A549 (cell line): ENCODE measurements at regions not wholly inside any gene's neighbourhood (a gene's known extent, or its start where the extent isn't known, plus 50 kb on each side); places are given as distances from the start of the nearest gene placed in this dataset.

Experiments
- ATAC-seq, 2 experiments: fragments of 200-7000 bp in 1 of 2; fragments of >200 bp in 1 of 2; cut with Nextera tagmentation in 1 of 2; cut with Tn5 transposase in 1 of 2; 3 replicates each; pipeline versions ENCODE4 v1.8.0 to v1.9.1; 2018 to 2020; ENCODE audit warnings: mild to moderate bottlenecking in 1 of 2, moderate library complexity in 1 of 2
- CTCF ChIA-PET: fragments of 300-600 bp; sonication (Branson Sonifier 250); formaldehyde crosslinking; extraction: SDS; loops from one replicate; lab custom pipeline; 2021; ENCODE audit warnings: antibody characterized with exemption, inconsistent platforms; lab: Yijun Ruan, JAX
- POLR2A ChIA-PET: fragments of 350-600 bp; formaldehyde crosslinking; extraction: SDS; loops from one replicate; lab custom pipeline; 2021; ENCODE audit warnings: antibody characterized with exemption, inconsistent platforms; lab: Yijun Ruan, JAX
- DNase-seq, 2 experiments: peaks; one replicate each; pipeline versions ENCODE4 v3.0.0 to v3.0.0-alpha.2; 2011 to 2016; ENCODE audit warnings: low read depth in 1 of 2, low spot score in 1 of 2
- FAIRE-seq: peaks from 2 replicates; lab custom pipeline; 2011; peaks lifted over from hg19 to GRCh38; lab: Jason Lieb, UNC
- H3K27ac ChIP-seq, 2 experiments: fragments of >200 bp; sonication (Bioruptor Twin); formaldehyde crosslinking; 3 replicates each; pipeline ENCODE4 v1.5.1; 2016 to 2017
- H3K4me1 ChIP-seq: fragments of >200 bp; sonication (Bioruptor Twin); formaldehyde crosslinking; 3 replicates; pipeline ENCODE4 v1.6.1; 2016
- H3K4me2 ChIP-seq: fragments of >200 bp; sonication (Bioruptor Twin); formaldehyde crosslinking; 3 replicates; pipeline ENCODE4 v1.6.1; 2016
- H3K4me3 ChIP-seq: fragments of >200 bp; sonication (Bioruptor Twin); formaldehyde crosslinking; 3 replicates; pipeline ENCODE4 v1.5.1; 2016
- H3K9me3 ChIP-seq: fragments of >200 bp; sonication (Bioruptor Twin); formaldehyde crosslinking; 3 replicates; pipeline ENCODE4 v1.6.1; 2016
- ATOH8 ChIP-seq: fragments of 250-450 bp; sonication (Bioruptor Pico); IDR thresholded peaks from 2 replicates; pipeline ENCODE4 v1.5.0; 2020; ENCODE audit warnings: low read depth, mild to moderate bottlenecking, moderate library complexity
- BCL3 ChIP-seq: fragments of >200 bp; sonication (Bioruptor Twin); formaldehyde crosslinking; IDR thresholded peaks from 3 replicates; pipeline ENCODE4 v1.6.1; 2016
- BHLHE40 ChIP-seq: IDR thresholded peaks from 2 replicates; pipeline ENCODE4 v1.6.1; 2012; ENCODE audit warnings: low read depth, low read length, inconsistent platforms
- CBX2 ChIP-seq: fragments of 200-600 bp; sonication (generic); IDR thresholded peaks from 2 replicates; pipeline ENCODE4 v1.6.1; 2016; ENCODE audit warnings: low read depth, mild to moderate bottlenecking, borderline replicate concordance
- CBX8 ChIP-seq: fragments of 200-600 bp; sonication (generic); IDR thresholded peaks from 2 replicates; pipeline ENCODE4 v1.6.1; 2016
- E2F6 ChIP-seq: IDR thresholded peaks from 2 replicates; pipeline ENCODE4 v1.6.1; 2012; ENCODE audit warnings: low read depth, borderline replicate concordance
- EHF ChIP-seq: fragments of 250-450 bp; sonication (Bioruptor Pico); IDR thresholded peaks from 2 replicates; pipeline ENCODE4 v1.5.0; 2020; ENCODE audit warnings: mild to moderate bottlenecking
- EHMT2 ChIP-seq: fragments of 200-600 bp; sonication (generic); IDR thresholded peaks from 2 replicates; pipeline ENCODE4 v1.6.1; 2016; ENCODE audit warnings: antibody characterized with exemption, low read depth, mild to moderate bottlenecking, moderate library complexity
- FOSL2 ChIP-seq, 2 experiments: fragments of 450-650 bp in 1 of 2; fragments of >200 bp in 1 of 2; sonication (Bioruptor Twin) in 1 of 2; formaldehyde crosslinking; IDR thresholded peaks; 2 replicates each; pipeline versions ENCODE4 v1.5.0 to v1.6.1; 2016 to 2020; ENCODE audit warnings: mild to moderate bottlenecking in 1 of 2, moderate library complexity in 1 of 2
- HMGXB4 ChIP-seq: fragments of 250-450 bp; sonication (Bioruptor Pico); IDR thresholded peaks from 2 replicates; pipeline ENCODE4 v1.5.0; 2021; ENCODE audit warnings: mild to moderate bottlenecking, moderate library complexity, borderline replicate concordance
- HOXA7 ChIP-seq: fragments of 250-450 bp; sonication (Bioruptor Pico); IDR thresholded peaks from 2 replicates; pipeline ENCODE4 v1.5.0; 2020; ENCODE audit warnings: mild to moderate bottlenecking, moderate library complexity
- HOXB13 ChIP-seq: fragments of 250-450 bp; sonication (Bioruptor Pico); IDR thresholded peaks from 2 replicates; pipeline ENCODE4 v1.5.0; 2020; ENCODE audit warnings: low read depth, mild to moderate bottlenecking, moderate library complexity
- JUN ChIP-seq, 2 experiments: fragments of >200 bp; sonication (Bioruptor Twin); formaldehyde crosslinking; IDR thresholded peaks; 2 replicates in 1 of 2; 3 replicates in 1 of 2; pipeline ENCODE4 v1.6.1; 2016 to 2017
- JUNB ChIP-seq: fragments of >200 bp; sonication (Bioruptor Twin); formaldehyde crosslinking; IDR thresholded peaks from 2 replicates; pipeline ENCODE4 v1.6.1; 2016
- KDM5A ChIP-seq: fragments of 200-600 bp; sonication (generic); IDR thresholded peaks from 2 replicates; pipeline ENCODE4 v1.6.1; 2016; ENCODE audit warnings: antibody characterized with exemption, mild to moderate bottlenecking
- MAFK ChIP-seq: fragments of 450-650 bp; IDR thresholded peaks from 2 replicates; pipeline ENCODE4 v1.6.1; 2014; ENCODE audit not compliant: partially characterized antibody
- MAZ ChIP-seq: fragments of 150-350 bp; IDR thresholded peaks from 2 replicates; pipeline ENCODE4 v1.6.1; 2014; ENCODE audit warnings: antibody characterized with exemption, low read depth, low read length, borderline replicate concordance
- NPAS2 ChIP-seq: fragments of 250-450 bp; sonication (Bioruptor Pico); IDR thresholded peaks from 2 replicates; pipeline ENCODE4 v1.8.0; 2022; ENCODE audit warnings: mild to moderate bottlenecking, moderate library complexity, borderline replicate concordance
- POLR2AphosphoS2 ChIP-seq: conservative IDR thresholded peaks from 2 replicates; pipeline ENCODE4 v1.6.1; 2012; ENCODE audit warnings: low read length, improper control_type of control experiment, inconsistent platforms
- RARB ChIP-seq: fragments of 250-450 bp; sonication (Bioruptor Pico); IDR thresholded peaks from 2 replicates; pipeline ENCODE4 v1.8.0; 2021; ENCODE audit warnings: mild to moderate bottlenecking, moderate library complexity
- RNF2 ChIP-seq: fragments of 200-600 bp; sonication (generic); IDR thresholded peaks from 2 replicates; pipeline ENCODE4 v1.6.1; 2016; ENCODE audit warnings: low read depth, mild to moderate bottlenecking, antibody characterized with exemption, moderate library complexity, borderline replicate concordance
- TP53 ChIP-seq: fragments of 250-450 bp; sonication (Bioruptor Pico); IDR thresholded peaks from 2 replicates; pipeline ENCODE4 v1.5.0; 2021; ENCODE audit warnings: mild to moderate bottlenecking, moderate library complexity
- USF2 ChIP-seq: fragments of 450-650 bp; IDR thresholded peaks from 2 replicates; pipeline ENCODE4 v1.6.1; 2014; ENCODE audit warnings: antibody characterized with exemption
- ZFP36 ChIP-seq: fragments of 450-650 bp; IDR thresholded peaks from 2 replicates; pipeline ENCODE4 v1.6.1; 2014; ENCODE audit warnings: borderline replicate concordance; ENCODE audit not compliant: partially characterized antibody
- ZNF302 ChIP-seq: fragments of 250-450 bp; sonication (Bioruptor Pico); IDR thresholded peaks from 2 replicates; pipeline ENCODE4 v1.9.0; 2021; ENCODE audit warnings: inconsistent platforms, mild to moderate bottlenecking, moderate library complexity
- ZSCAN20 ChIP-seq: fragments of 250-450 bp; sonication (Bioruptor Pico); IDR thresholded peaks from 2 replicates; pipeline ENCODE4 v1.8.0; 2022; ENCODE audit warnings: mild to moderate bottlenecking, moderate library complexity
- WGBS: methylation state at CpG from one replicate; pipeline ENCODE4 v1.1.6; 2017; ENCODE audit errors: missing lambda C conversion rate; 5-methylcytosine and 5-hydroxymethylcytosine counted together

GRCh38 chr18:68402784-68403183 lies 312.1 kb downstream of the TMX3 start:
- CTCF ChIA-PET: no interaction called here
- TF ChIP-seq BHLHE40 (no peak), CBX8 (no peak), POLR2AphosphoS2 (no peak)
- no peaks in the 10 kb centered on the region for H3K4me1 ChIP-seq
- POLR2A ChIA-PET: no interaction called here
- no peaks in the 10 kb centered on the region for H3K9me3 ChIP-seq
- FAIRE-seq (no peak), DNase-seq (no peak), ATAC-seq (no peak)
- no peak overlapping the region for H3K4me2 ChIP-seq
- WGBS: 4% methylated on average over 2 of the region's 2 CpGs
- no peak overlapping the region for H3K27ac ChIP-seq
- H3K4me3 ChIP-seq: no peak overlapping the region

- ChIA-PET CTCF (no interaction called here), POLR2A (no interaction called here)
- Histone ChIP-seq H3K9me3 (no peaks in the 10 kb centered on the region), H3K4me2 (no peak overlapping the region), H3K4me1 (no peaks in the 10 kb centered on the region), H3K27ac (no peak overlapping the region), H3K4me3 (no peak overlapping the region)
- 30% methylated on average over 3 of the region's 3 CpGs for WGBS
- no peak for DNase-seq
- no peak for ATAC-seq
- no peak for FAIRE-seq
- TF ChIP-seq EHF (no peak), JUN (IDR thresholded peaks at IDR 0.05) (no peak), MAFK (peak; percentile 60)
Measured at GRCh38 chr18:68400889-68401288, 314.0 kb downstream of the TMX3 start.

- ATAC-seq: no peak
- WGBS: 8% methylated on average over 2 of the region's 2 CpGs
- H3K4me1 ChIP-seq: no peaks in the 10 kb centered on the region
- TF ChIP-seq JUNB: no peak
- no peak for TF ChIP-seq ATOH8 (CRISPR knock-in tag)
- TF ChIP-seq TP53 (CRISPR knock-in tag): no peak
- no peak for TF ChIP-seq USF2
- no peak for TF ChIP-seq FOSL2 (IDR thresholded peaks at IDR 0.05)
- no peak for TF ChIP-seq FOSL2 (CRISPR knock-in tag; IDR thresholded peaks at IDR 0.05)
- TF ChIP-seq HMGXB4: no peak
- no peak for TF ChIP-seq ZSCAN20 (CRISPR knock-in tag)
- TF ChIP-seq ZFP36: no peak
- TF ChIP-seq HOXB13 (CRISPR knock-in tag): no peak
- TF ChIP-seq HOXA7 (CRISPR knock-in tag): no peak
- TF ChIP-seq, all 56 proteins: peak for 0
- H3K4me2 ChIP-seq: no peak overlapping the region
- H3K4me3 ChIP-seq: no peak overlapping the region
- FAIRE-seq: no peak
- H3K9me3 ChIP-seq: no peaks in the 10 kb centered on the region
- ChIA-PET CTCF (no interaction called here), POLR2A (no interaction called here)
- no peak for DNase-seq
- H3K27ac ChIP-seq: no peak overlapping the region
Measured at GRCh38 chr18:68399721-68400120, 315.2 kb downstream of the TMX3 start.

- H3K4me3 ChIP-seq: no peak overlapping the region
- ChIA-PET CTCF (no interaction called here), POLR2A (no interaction called here)
- FAIRE-seq: no peak
- H3K4me2 ChIP-seq: no peak overlapping the region
- WGBS: 11% methylated on average over 6 of the region's 6 CpGs
- H3K27ac ChIP-seq: no peak overlapping the region
- H3K4me1 ChIP-seq: no peaks in the 10 kb centered on the region
- DNase-seq: no peak
- no peak for ATAC-seq
- no peaks in the 10 kb centered on the region for H3K9me3 ChIP-seq
- no peak for TF ChIP-seq RNF2
- TF ChIP-seq JUNB: no peak
- no peak for TF ChIP-seq CBX8
- TF ChIP-seq MAZ: no peak
- no peak for TF ChIP-seq NPAS2 (CRISPR knock-in tag)
- no peak for TF ChIP-seq CBX2
- no peak for TF ChIP-seq RARB (CRISPR knock-in tag)
- TF ChIP-seq BCL3: no peak
- TF ChIP-seq KDM5A: no peak
- TF ChIP-seq MAFK: no peak
- TF ChIP-seq EHMT2: no peak
- TF ChIP-seq ZNF302 (CRISPR knock-in tag): no peak
- TF ChIP-seq E2F6: no peak
Measured at GRCh38 chr18:68397241-68398035, 317.5 kb downstream of the TMX3 start.
